IPS-NIHi11 (cell line): ENCODE measurements at regions not wholly inside any gene's neighbourhood (a gene's known extent, or its start where the extent isn't known, plus 50 kb on each side); places are given as distances from the start of the nearest gene placed in this dataset.

ENCODE experiments used
- DNase-seq: peaks from one replicate; pipeline ENCODE4 v3.0.0; 2012; ENCODE audit warnings: mixed read lengths, low spot score

- no peak for DNase-seq
Observed at GRCh38 chr5:89036704-89037489, 153.9 kb upstream of the MEF2C start.

- no peak for DNase-seq
Observed at GRCh38 chr5:89036166-89036565, 153.2 kb upstream of the MEF2C start.

- no peak for DNase-seq
Observed at GRCh38 chr5:89034588-89034987, 151.6 kb upstream of the MEF2C start.

- DNase-seq: no peak
Observed at GRCh38 chr5:89030798-89031197, 147.8 kb upstream of the MEF2C start.

- DNase-seq: no peak
Observed at GRCh38 chr5:89028595-89029285, 145.8 kb upstream of the MEF2C start.

- DNase-seq: no peak
Observed at GRCh38 chr5:89024045-89024444, 141.1 kb upstream of the MEF2C start.

GRCh38 chr5:89020926-89021610, 138.1 kb upstream of the MEF2C start:
- no peak for DNase-seq

- peak; percentile 14 for DNase-seq
Observed at GRCh38 chr5:89016741-89017303, 133.8 kb upstream of the MEF2C start.

GRCh38 chr5:89015409-89015808, 132.4 kb upstream of the MEF2C start:
- DNase-seq: no peak

- DNase-seq: no peak
Observed at GRCh38 chr5:89011778-89012711, 129.1 kb upstream of the MEF2C start.

GRCh38 chr5:89010512-89010911, 127.5 kb upstream of the MEF2C start:
- no peak for DNase-seq

GRCh38 chr5:89008291-89008690, 125.3 kb upstream of the MEF2C start:
- DNase-seq: no peak

GRCh38 chr5:89005990-89006389, 123.0 kb upstream of the MEF2C start:
- DNase-seq: no peak

- DNase-seq: no peak
Observed at GRCh38 chr5:89004379-89004778, 121.4 kb upstream of the MEF2C start.

- no peak for DNase-seq
Observed at GRCh38 chr5:89003563-89004036, 120.6 kb upstream of the MEF2C start.

GRCh38 chr5:88999853-89000252, 116.9 kb upstream of the MEF2C start:
- DNase-seq: no peak

- DNase-seq: no peak
Observed at GRCh38 chr5:88997937-88998336, 115.0 kb upstream of the MEF2C start.

- no peak for DNase-seq
Observed at GRCh38 chr5:88984040-88984439, 101.1 kb upstream of the MEF2C start.

- DNase-seq: no peak
Observed at GRCh38 chr5:88979726-88980125, 96.7 kb upstream of the MEF2C start.

- no peak for DNase-seq
Observed at GRCh38 chr5:88979244-88979643, 96.3 kb upstream of the MEF2C start.

GRCh38 chr5:88976914-88977313, 93.9 kb upstream of the MEF2C start:
- DNase-seq: no peak
